ENCODE measurements at regions not wholly inside any gene's neighbourhood (a gene's known extent, or its start where the extent isn't known, plus 50 kb on each side); places are given as distances from the start of the nearest gene placed in this dataset.

GRCh38 chr5:38780945-38781344, 64.9 kb upstream of the OSMR start:
- no peak for TF ChIP-seq CTCF (IDR thresholded peaks at IDR 0.05)
- ChIA-PET CTCF (interaction anchor here (0.6 kb wide), 1 partner anchor 1263 kb away, joined by 3 read pairs; no protein-coding TSS in a partner anchor), POLR2A (no interaction called here)
- H3K9me3 Mint-ChIP-seq, result no peaks in the 10 kb centered on the region
- Histone ChIP-seq H3K4me3 (ENCODE audit: low read length) (no peak overlapping the region), H3K4me1 (ENCODE audit: insufficient read depth, low read length) (no peaks in the 10 kb centered on the region), H3K27me3 (ENCODE audit: control insufficient read depth in 1 of 2, insufficient read depth in 2 of 2, low read length in 2 of 2) (no peaks in the 10 kb centered on the region), H3K27ac (ENCODE audit: low read depth in 1 of 2, low read length in 2 of 2) (no peak overlapping the region), H3K36me3 (ENCODE audit: insufficient read depth, low read length) (no peaks in the 10 kb centered on the region), H3K9me3 (ENCODE audit: control insufficient read depth in 1 of 2, insufficient read depth in 1 of 2, low read length in 2 of 2) (no peaks in the 10 kb centered on the region)
- no peaks in the 10 kb centered on the region for H3K4me1 Mint-ChIP-seq (ENCODE audit: low read depth)
- ATAC-seq (ENCODE audit: poor library complexity) (no peak), DNase-seq (no peak)
- H3K27ac Mint-ChIP-seq, result no peak overlapping the region
- peaks cover 18% of the 10 kb centered on the region for H3K27me3 Mint-ChIP-seq
- H3K4me3 Mint-ChIP-seq, result no peak overlapping the region
- intact Hi-C loops (cut with DNase I, micrococcal nuclease), result no loop called here
- H3K36me3 Mint-ChIP-seq (ENCODE audit: low read depth), result no peaks in the 10 kb centered on the region

GRCh38 chr5:38782180-38782835, 63.5 kb upstream of the OSMR start:
- Mint-ChIP-seq H3K4me1 (ENCODE audit: low read depth) (no peaks in the 10 kb centered on the region), H3K36me3 (ENCODE audit: low read depth) (no peaks in the 10 kb centered on the region), H3K27me3 (peaks cover 17% of the 10 kb centered on the region), H3K27ac (no peak overlapping the region), H3K4me3 (no peak overlapping the region), H3K9me3 (no peaks in the 10 kb centered on the region)
- DNase-seq (no peak), ATAC-seq (ENCODE audit: poor library complexity) (no peak)
- ChIA-PET CTCF (no interaction called here), POLR2A (no interaction called here)
- Histone ChIP-seq H3K27ac (ENCODE audit: low read depth in 1 of 2, low read length in 2 of 2) (no peak overlapping the region), H3K9me3 (ENCODE audit: control insufficient read depth in 1 of 2, insufficient read depth in 1 of 2, low read length in 2 of 2) (peaks cover 0 to 7% of the 10 kb centered on the region in 2 experiments), H3K4me1 (ENCODE audit: insufficient read depth, low read length) (no peaks in the 10 kb centered on the region), H3K27me3 (ENCODE audit: control insufficient read depth in 1 of 2, insufficient read depth in 2 of 2, low read length in 2 of 2) (no peaks in the 10 kb centered on the region), H3K36me3 (ENCODE audit: insufficient read depth, low read length) (no peaks in the 10 kb centered on the region), H3K4me3 (ENCODE audit: low read length) (no peak overlapping the region)
- intact Hi-C loops (cut with DNase I, micrococcal nuclease), result no loop called here
- TF ChIP-seq CTCF (IDR thresholded peaks at IDR 0.05), result no peak

- ATAC-seq (ENCODE audit: poor library complexity) (no peak), DNase-seq (no peak)
- Histone ChIP-seq H3K27me3 (ENCODE audit: control insufficient read depth in 1 of 2, insufficient read depth in 2 of 2, low read length in 2 of 2) (no peaks in the 10 kb centered on the region), H3K36me3 (ENCODE audit: insufficient read depth, low read length) (no peaks in the 10 kb centered on the region), H3K27ac (ENCODE audit: low read depth in 1 of 2, low read length in 2 of 2) (no peak overlapping the region), H3K4me1 (ENCODE audit: insufficient read depth, low read length) (no peaks in the 10 kb centered on the region), H3K4me3 (ENCODE audit: low read length) (no peak overlapping the region), H3K9me3 (ENCODE audit: control insufficient read depth in 1 of 2, insufficient read depth in 1 of 2, low read length in 2 of 2) (peaks cover 0 to 7% of the 10 kb centered on the region in 2 experiments)
- H3K4me1 Mint-ChIP-seq (ENCODE audit: low read depth), result no peaks in the 10 kb centered on the region
- POLR2A ChIA-PET, result no interaction called here
- H3K9me3 Mint-ChIP-seq, result peaks cover 2% of the 10 kb centered on the region
- H3K27me3 Mint-ChIP-seq, result peaks cover 23% of the 10 kb centered on the region
- intact Hi-C loops (cut with DNase I, micrococcal nuclease), result no loop called here
- no peak overlapping the region for H3K4me3 Mint-ChIP-seq
- no peak for TF ChIP-seq CTCF (IDR thresholded peaks at IDR 0.05)
- no peak overlapping the region for H3K27ac Mint-ChIP-seq
- CTCF ChIA-PET, result no interaction called here
- H3K36me3 Mint-ChIP-seq (ENCODE audit: low read depth), result no peaks in the 10 kb centered on the region
Measured at GRCh38 chr5:38783011-38783561, 62.7 kb upstream of the OSMR start.

All from CD4-positive, alpha-beta T cell (primary cell).